ENCODE measurements at regions not wholly inside any gene's neighbourhood (a gene's known extent, or its start where the extent isn't known, plus 50 kb on each side); places are given as distances from the start of the nearest gene placed in this dataset.

DNA sequence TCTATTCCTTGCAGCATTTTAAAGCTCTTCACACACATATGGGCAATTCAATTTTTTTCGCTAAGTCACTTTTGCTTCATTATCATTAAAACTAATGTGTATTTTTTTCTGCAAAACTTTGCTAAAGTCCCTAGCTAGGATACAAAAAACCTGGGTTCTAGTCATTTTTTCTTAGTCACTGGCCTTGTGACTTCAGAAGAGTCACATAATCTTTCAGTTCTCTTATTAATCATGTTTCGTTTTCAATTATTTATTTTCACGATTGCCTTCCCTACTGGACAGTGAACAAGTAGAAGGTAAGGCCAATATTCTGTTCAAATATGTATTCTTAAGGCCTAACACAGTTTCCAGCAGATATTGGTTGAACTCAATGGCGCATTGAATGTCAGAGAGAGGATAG, 60.9 kb upstream of the CYRIA start:
- Histone ChIP-seq H3K4me1 (ENCODE audit: insufficient read depth) (no peaks in the 10 kb centered on the region), H3F3A (replicated peaks; ENCODE audit: low read depth) (no peaks in the 10 kb centered on the region), H3K9me2 (ENCODE audit: insufficient read depth) (no peaks in the 10 kb centered on the region), H3K4me2 (no peak overlapping the region), H3K79me2 (replicated peaks; ENCODE audit: insufficient read depth) (no peaks in the 10 kb centered on the region), H3K36me3 (ENCODE audit: insufficient read depth) (no peaks in the 10 kb centered on the region), H3K27ac (ENCODE audit: low read depth) (no peak overlapping the region), H3K27me3 (ENCODE audit: insufficient read depth) (no peaks in the 10 kb centered on the region), H3K4me3 (no peak overlapping the region), H4K20me1 (replicated peaks; ENCODE audit: insufficient read depth) (no peaks in the 10 kb centered on the region), H2AFZ (no peak overlapping the region)
- TF ChIP-seq ZNF114 (CRISPR knock-in tag; IDR thresholded peaks at IDR 0.05) (no peak), NANOG (IDR thresholded peaks at IDR 0.05; ENCODE audit: borderline replicate concordance) (no peak), EZH2 (IDR thresholded peaks at IDR 0.05; ENCODE audit: low read depth, unreplicated experiment) (no peak), POLR2AphosphoS5 (IDR thresholded peaks at IDR 0.05; ENCODE audit: low read depth) (no peak), ZNF331 (CRISPR knock-in tag; IDR thresholded peaks at IDR 0.05; ENCODE audit: low read depth) (no peak), JUNB (IDR thresholded peaks at IDR 0.05; ENCODE audit: unreplicated experiment) (no peak), EZH2phosphoT487 (IDR thresholded peaks at IDR 0.05; ENCODE audit: unreplicated experiment) (no peak), CREB1 (CRISPR knock-in tag; IDR thresholded peaks at IDR 0.05; ENCODE audit: low read depth) (no peak), STAT1 (IDR thresholded peaks at IDR 0.05; ENCODE audit: unreplicated experiment) (no peak)
- TF ChIP-seq, protein P1, sequence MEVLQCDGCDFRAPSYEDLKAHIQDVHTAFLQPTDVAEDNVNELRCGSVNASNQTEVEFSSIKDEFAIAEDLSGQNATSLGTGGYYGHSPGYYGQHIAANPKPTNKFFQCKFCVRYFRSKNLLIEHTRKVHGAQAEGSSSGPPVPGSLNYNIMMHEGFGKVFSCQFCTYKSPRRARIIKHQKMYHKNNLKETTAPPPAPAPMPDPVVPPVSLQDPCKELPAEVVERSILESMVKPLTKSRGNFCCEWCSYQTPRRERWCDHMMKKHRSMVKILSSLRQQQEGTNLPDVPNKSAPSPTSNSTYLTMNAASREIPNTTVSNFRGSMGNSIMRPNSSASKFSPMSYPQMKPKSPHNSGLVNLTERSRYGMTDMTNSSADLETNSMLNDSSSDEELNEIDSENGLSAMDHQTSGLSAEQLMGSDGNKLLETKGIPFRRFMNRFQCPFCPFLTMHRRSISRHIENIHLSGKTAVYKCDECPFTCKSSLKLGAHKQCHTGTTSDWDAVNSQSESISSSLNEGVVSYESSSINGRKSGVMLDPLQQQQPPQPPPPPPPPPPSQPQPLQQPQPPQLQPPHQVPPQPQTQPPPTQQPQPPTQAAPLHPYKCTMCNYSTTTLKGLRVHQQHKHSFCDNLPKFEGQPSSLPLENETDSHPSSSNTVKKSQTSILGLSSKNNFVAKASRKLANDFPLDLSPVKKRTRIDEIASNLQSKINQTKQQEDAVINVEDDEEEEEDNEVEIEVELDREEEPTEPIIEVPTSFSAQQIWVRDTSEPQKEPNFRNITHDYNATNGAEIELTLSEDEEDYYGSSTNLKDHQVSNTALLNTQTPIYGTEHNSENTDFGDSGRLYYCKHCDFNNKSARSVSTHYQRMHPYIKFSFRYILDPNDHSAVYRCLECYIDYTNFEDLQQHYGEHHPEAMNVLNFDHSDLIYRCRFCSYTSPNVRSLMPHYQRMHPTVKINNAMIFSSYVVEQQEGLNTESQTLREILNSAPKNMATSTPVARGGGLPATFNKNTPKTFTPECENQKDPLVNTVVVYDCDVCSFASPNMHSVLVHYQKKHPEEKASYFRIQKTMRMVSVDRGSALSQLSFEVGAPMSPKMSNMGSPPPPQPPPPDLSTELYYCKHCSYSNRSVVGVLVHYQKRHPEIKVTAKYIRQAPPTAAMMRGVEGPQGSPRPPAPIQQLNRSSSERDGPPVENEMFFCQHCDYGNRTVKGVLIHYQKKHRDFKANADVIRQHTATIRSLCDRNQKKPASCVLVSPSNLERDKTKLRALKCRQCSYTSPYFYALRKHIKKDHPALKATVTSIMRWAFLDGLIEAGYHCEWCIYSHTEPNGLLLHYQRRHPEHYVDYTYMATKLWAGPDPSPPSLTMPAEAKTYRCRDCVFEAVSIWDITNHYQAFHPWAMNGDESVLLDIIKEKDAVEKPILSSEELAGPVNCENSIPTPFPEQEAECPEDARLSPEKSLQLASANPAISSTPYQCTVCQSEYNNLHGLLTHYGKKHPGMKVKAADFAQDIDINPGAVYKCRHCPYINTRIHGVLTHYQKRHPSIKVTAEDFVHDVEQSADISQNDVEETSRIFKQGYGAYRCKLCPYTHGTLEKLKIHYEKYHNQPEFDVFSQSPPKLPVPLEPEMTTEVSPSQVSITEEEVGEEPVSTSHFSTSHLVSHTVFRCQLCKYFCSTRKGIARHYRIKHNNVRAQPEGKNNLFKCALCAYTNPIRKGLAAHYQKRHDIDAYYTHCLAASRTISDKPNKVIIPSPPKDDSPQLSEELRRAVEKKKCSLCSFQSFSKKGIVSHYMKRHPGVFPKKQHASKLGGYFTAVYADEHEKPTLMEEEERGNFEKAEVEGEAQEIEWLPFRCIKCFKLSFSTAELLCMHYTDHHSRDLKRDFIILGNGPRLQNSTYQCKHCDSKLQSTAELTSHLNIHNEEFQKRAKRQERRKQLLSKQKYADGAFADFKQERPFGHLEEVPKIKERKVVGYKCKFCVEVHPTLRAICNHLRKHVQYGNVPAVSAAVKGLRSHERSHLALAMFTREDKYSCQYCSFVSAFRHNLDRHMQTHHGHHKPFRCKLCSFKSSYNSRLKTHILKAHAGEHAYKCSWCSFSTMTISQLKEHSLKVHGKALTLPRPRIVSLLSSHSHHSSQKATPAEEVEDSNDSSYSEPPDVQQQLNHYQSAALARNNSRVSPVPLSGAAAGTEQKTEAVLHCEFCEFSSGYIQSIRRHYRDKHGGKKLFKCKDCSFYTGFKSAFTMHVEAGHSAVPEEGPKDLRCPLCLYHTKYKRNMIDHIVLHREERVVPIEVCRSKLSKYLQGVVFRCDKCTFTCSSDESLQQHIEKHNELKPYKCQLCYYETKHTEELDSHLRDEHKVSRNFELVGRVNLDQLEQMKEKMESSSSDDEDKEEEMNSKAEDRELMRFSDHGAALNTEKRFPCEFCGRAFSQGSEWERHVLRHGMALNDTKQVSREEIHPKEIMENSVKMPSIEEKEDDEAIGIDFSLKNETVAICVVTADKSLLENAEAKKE (CRISPR knock-in tag; IDR thresholded peaks at IDR 0.05), result no peak
- TF ChIP-seq, protein P2, sequence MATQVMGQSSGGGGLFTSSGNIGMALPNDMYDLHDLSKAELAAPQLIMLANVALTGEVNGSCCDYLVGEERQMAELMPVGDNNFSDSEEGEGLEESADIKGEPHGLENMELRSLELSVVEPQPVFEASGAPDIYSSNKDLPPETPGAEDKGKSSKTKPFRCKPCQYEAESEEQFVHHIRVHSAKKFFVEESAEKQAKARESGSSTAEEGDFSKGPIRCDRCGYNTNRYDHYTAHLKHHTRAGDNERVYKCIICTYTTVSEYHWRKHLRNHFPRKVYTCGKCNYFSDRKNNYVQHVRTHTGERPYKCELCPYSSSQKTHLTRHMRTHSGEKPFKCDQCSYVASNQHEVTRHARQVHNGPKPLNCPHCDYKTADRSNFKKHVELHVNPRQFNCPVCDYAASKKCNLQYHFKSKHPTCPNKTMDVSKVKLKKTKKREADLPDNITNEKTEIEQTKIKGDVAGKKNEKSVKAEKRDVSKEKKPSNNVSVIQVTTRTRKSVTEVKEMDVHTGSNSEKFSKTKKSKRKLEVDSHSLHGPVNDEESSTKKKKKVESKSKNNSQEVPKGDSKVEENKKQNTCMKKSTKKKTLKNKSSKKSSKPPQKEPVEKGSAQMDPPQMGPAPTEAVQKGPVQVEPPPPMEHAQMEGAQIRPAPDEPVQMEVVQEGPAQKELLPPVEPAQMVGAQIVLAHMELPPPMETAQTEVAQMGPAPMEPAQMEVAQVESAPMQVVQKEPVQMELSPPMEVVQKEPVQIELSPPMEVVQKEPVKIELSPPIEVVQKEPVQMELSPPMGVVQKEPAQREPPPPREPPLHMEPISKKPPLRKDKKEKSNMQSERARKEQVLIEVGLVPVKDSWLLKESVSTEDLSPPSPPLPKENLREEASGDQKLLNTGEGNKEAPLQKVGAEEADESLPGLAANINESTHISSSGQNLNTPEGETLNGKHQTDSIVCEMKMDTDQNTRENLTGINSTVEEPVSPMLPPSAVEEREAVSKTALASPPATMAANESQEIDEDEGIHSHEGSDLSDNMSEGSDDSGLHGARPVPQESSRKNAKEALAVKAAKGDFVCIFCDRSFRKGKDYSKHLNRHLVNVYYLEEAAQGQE (IDR thresholded peaks at IDR 0.05; ENCODE audit: unreplicated experiment), result no peak
- TF ChIP-seq, protein P3, sequence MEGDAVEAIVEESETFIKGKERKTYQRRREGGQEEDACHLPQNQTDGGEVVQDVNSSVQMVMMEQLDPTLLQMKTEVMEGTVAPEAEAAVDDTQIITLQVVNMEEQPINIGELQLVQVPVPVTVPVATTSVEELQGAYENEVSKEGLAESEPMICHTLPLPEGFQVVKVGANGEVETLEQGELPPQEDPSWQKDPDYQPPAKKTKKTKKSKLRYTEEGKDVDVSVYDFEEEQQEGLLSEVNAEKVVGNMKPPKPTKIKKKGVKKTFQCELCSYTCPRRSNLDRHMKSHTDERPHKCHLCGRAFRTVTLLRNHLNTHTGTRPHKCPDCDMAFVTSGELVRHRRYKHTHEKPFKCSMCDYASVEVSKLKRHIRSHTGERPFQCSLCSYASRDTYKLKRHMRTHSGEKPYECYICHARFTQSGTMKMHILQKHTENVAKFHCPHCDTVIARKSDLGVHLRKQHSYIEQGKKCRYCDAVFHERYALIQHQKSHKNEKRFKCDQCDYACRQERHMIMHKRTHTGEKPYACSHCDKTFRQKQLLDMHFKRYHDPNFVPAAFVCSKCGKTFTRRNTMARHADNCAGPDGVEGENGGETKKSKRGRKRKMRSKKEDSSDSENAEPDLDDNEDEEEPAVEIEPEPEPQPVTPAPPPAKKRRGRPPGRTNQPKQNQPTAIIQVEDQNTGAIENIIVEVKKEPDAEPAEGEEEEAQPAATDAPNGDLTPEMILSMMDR (conservative IDR thresholded peaks at IDR 0.05; ENCODE audit: low read depth in 2 of 2), result no peak
- TF ChIP-seq, protein P4, sequence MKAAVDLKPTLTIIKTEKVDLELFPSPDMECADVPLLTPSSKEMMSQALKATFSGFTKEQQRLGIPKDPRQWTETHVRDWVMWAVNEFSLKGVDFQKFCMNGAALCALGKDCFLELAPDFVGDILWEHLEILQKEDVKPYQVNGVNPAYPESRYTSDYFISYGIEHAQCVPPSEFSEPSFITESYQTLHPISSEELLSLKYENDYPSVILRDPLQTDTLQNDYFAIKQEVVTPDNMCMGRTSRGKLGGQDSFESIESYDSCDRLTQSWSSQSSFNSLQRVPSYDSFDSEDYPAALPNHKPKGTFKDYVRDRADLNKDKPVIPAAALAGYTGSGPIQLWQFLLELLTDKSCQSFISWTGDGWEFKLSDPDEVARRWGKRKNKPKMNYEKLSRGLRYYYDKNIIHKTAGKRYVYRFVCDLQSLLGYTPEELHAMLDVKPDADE (IDR thresholded peaks at IDR 0.05), result no peak
- DNase-seq (ENCODE audit: low spot score) (no peak), ATAC-seq (no peak)
- no peak overlapping the region for H3K4me3 Mint-ChIP-seq
- no peaks in the 10 kb centered on the region for H3K9me3 Mint-ChIP-seq
- peaks cover 3% of the 10 kb centered on the region for H3K27me3 Mint-ChIP-seq (ENCODE audit: insufficient read depth, low read depth, poor library complexity)
- H3K27ac Mint-ChIP-seq, result no peak overlapping the region
- no peaks in the 10 kb centered on the region for H3K36me3 Mint-ChIP-seq (ENCODE audit: low read depth)
- H3K4me1 Mint-ChIP-seq, result peaks cover 6% of the 10 kb centered on the region; the same call in 1 of the 3 replicates

Data from GM23338 (cell line).